Neural progenitor cell (in vitro differentiated cells): ENCODE measurements at regions not wholly inside any gene's neighbourhood (a gene's known extent, or its start where the extent isn't known, plus 50 kb on each side); places are given as distances from the start of the nearest gene placed in this dataset.

Experiments used
- DNase-seq: peaks from one replicate; pipeline ENCODE4 v3.0.0-alpha.2; 2016; ENCODE audit warnings: low spot score
- H2AFZ ChIP-seq: fragments of 200-600 bp; sonication (generic); replicated peaks from 2 replicates; pipeline ENCODE4 v1.6.1; 2016; ENCODE audit warnings: antibody characterized with exemption
- H3F3A ChIP-seq: fragments of 200-600 bp; sonication (generic); 2 replicates; pipeline ENCODE4 v1.6.1; 2016; ENCODE audit warnings: antibody characterized with exemption, low read depth
- H3K27ac ChIP-seq: fragments of 200-600 bp; sonication (generic); 2 replicates; pipeline ENCODE4 v1.5.1; 2016; ENCODE audit warnings: mild to moderate bottlenecking
- H3K27me3 ChIP-seq: fragments of 200-600 bp; sonication (generic); 2 replicates; pipeline ENCODE4 v1.6.1; 2016; ENCODE audit warnings: mild to moderate bottlenecking, moderate library complexity
- H3K36me3 ChIP-seq: fragments of 200-600 bp; sonication (generic); 2 replicates; pipeline ENCODE4 v1.5.1; 2016
- H3K4me1 ChIP-seq: fragments of 200-600 bp; sonication (generic); 2 replicates; pipeline ENCODE4 v1.6.1; 2016; ENCODE audit warnings: mixed run types
- H3K4me2 ChIP-seq: fragments of 200-600 bp; sonication (generic); 2 replicates; pipeline ENCODE4 v1.6.1; 2016
- H3K4me3 ChIP-seq: fragments of 200-600 bp; sonication (generic); 2 replicates; pipeline ENCODE4 v1.5.1; 2016
- H3K79me2 ChIP-seq: fragments of 200-600 bp; sonication (generic); 2 replicates; pipeline ENCODE4 v1.6.1; 2016; ENCODE audit warnings: low read depth
- H3K9ac ChIP-seq: fragments of 200-600 bp; sonication (generic); 2 replicates; pipeline ENCODE4 v1.6.1; 2016
- H3K9me3 ChIP-seq: fragments of 200-600 bp; sonication (generic); 2 replicates; pipeline ENCODE4 v1.5.1; 2016; ENCODE audit warnings: low read depth
- H4K20me1 ChIP-seq: fragments of 200-600 bp; sonication (generic); 2 replicates; pipeline ENCODE4 v1.6.1; 2016; ENCODE audit warnings: low read depth
- H3K27ac Mint-ChIP-seq: 3 replicates; pipeline ENCODE4 v1.8.0; 2021; ENCODE audit warnings: mixed read lengths
- H3K27me3 Mint-ChIP-seq: 2 replicates; pipeline ENCODE4 v1.8.0; 2022; ENCODE audit warnings: low read depth, mild to moderate bottlenecking, inconsistent platforms, moderate library complexity, mixed read lengths; ENCODE audit not compliant: insufficient read depth
- H3K36me3 Mint-ChIP-seq: 3 replicates; pipeline ENCODE4 v1.8.0; 2021; ENCODE audit warnings: mixed read lengths
- H3K4me1 Mint-ChIP-seq: 3 replicates; pipeline ENCODE4 v1.8.0; 2021; ENCODE audit warnings: mixed read lengths
- H3K4me3 Mint-ChIP-seq: 3 replicates; pipeline ENCODE4 v1.8.0; 2021; ENCODE audit warnings: mild to moderate bottlenecking, moderate library complexity, mixed read lengths
- H3K9me3 Mint-ChIP-seq: 3 replicates; pipeline ENCODE4 v1.8.0; 2020; ENCODE audit warnings: mixed read lengths
- EZH2 ChIP-seq: fragments of 200-600 bp; sonication (generic); IDR thresholded peaks from 2 replicates; pipeline ENCODE4 v1.6.1; 2017; ENCODE audit warnings: antibody characterized with exemption, mild to moderate bottlenecking, moderate library complexity
- EZH2phosphoT487 ChIP-seq: fragments of 200-600 bp; sonication (generic); IDR thresholded peaks from 2 replicates; pipeline ENCODE4 v1.6.1; 2017; ENCODE audit warnings: antibody characterized with exemption
- TF ChIP-seq, protein P1 (sequence below): fragments of 200-600 bp; sonication (generic); IDR thresholded peaks from 2 replicates; pipeline ENCODE4 v1.5.1; 2017; ENCODE audit warnings: antibody characterized with exemption, mild to moderate bottlenecking

DNA sequence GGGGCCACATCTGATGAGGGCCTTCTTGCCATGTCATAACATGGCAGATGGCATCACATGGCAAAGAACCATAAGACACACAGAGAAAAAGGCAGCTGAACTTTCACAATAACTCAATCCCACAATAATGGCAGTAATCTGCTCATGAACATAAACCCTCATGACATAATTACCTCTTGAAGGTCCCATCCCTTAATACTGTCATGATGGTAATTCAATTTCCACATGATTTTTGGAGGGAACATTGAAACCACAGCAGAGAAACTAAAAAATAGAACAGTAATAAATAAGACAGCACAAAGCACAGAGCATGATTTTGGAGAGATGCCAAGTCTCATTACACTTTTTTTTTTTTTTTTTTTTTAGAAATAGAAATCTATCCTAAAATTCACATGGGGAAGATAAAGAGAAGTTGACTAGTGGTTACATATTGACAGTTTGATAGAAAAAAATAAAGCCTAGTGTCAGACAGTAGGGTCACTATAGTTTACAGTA is 61.8 kb upstream of the ATF7IP start:
- Histone ChIP-seq H3K79me2 (no peaks in the 10 kb centered on the region), H3K9me3 (peaks cover 4% of the 10 kb centered on the region), H2AFZ (no peak overlapping the region), H3K4me1 (no peaks in the 10 kb centered on the region), H3K27ac (no peak overlapping the region), H3K27me3 (no peaks in the 10 kb centered on the region), H3K4me3 (no peak overlapping the region), H3K36me3 (no peaks in the 10 kb centered on the region), H3K4me2 (no peak overlapping the region), H3F3A (no peaks in the 10 kb centered on the region), H4K20me1 (no peaks in the 10 kb centered on the region), H3K9ac (no peak overlapping the region)
- Mint-ChIP-seq H3K36me3 (no peaks in the 10 kb centered on the region), H3K9me3 (peaks cover 29% of the 10 kb centered on the region), H3K27ac (no peak overlapping the region), H3K4me3 (no peak overlapping the region), H3K27me3 (no peaks in the 10 kb centered on the region), H3K4me1 (no peaks in the 10 kb centered on the region)
- no peak for DNase-seq
- TF ChIP-seq EZH2phosphoT487: no peak
- TF ChIP-seq EZH2: no peak
- TF ChIP-seq, protein P1, sequence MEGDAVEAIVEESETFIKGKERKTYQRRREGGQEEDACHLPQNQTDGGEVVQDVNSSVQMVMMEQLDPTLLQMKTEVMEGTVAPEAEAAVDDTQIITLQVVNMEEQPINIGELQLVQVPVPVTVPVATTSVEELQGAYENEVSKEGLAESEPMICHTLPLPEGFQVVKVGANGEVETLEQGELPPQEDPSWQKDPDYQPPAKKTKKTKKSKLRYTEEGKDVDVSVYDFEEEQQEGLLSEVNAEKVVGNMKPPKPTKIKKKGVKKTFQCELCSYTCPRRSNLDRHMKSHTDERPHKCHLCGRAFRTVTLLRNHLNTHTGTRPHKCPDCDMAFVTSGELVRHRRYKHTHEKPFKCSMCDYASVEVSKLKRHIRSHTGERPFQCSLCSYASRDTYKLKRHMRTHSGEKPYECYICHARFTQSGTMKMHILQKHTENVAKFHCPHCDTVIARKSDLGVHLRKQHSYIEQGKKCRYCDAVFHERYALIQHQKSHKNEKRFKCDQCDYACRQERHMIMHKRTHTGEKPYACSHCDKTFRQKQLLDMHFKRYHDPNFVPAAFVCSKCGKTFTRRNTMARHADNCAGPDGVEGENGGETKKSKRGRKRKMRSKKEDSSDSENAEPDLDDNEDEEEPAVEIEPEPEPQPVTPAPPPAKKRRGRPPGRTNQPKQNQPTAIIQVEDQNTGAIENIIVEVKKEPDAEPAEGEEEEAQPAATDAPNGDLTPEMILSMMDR: no peak

DNA sequence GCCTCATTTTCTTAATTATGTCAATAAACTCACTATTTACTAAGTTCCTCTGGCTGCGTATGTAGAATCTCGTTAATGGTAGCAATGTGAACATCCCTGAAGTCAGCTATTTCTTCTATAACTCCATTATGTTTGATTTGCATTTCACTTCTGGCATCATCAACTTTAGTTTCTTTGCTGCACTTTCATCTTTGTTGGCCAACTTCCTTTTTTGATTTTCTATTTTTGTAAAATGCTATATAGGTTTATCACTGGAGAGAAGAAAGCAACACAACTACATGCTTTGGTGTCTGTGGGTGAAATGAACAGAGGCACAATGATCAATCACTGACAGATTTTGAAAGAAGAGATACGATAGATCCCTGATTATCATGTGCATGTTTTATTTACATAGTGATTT is 58.5 kb upstream of the ATF7IP start:
- no peaks in the 10 kb centered on the region for H3K4me1 Mint-ChIP-seq
- Histone ChIP-seq H3K4me3 (no peak overlapping the region), H3K4me1 (no peaks in the 10 kb centered on the region), H3K36me3 (no peaks in the 10 kb centered on the region), H3K27ac (no peak overlapping the region), H2AFZ (no peak overlapping the region), H3K79me2 (no peaks in the 10 kb centered on the region), H3K4me2 (no peak overlapping the region), H4K20me1 (no peaks in the 10 kb centered on the region), H3K9me3 (no peaks in the 10 kb centered on the region), H3K27me3 (no peaks in the 10 kb centered on the region), H3F3A (no peaks in the 10 kb centered on the region), H3K9ac (no peak overlapping the region)
- H3K36me3 Mint-ChIP-seq: peaks cover 4% of the 10 kb centered on the region
- no peak overlapping the region for H3K4me3 Mint-ChIP-seq
- DNase-seq: no peak
- peaks cover 2% of the 10 kb centered on the region for H3K27me3 Mint-ChIP-seq
- no peak overlapping the region for H3K27ac Mint-ChIP-seq
- peaks cover 17% of the 10 kb centered on the region for H3K9me3 Mint-ChIP-seq
- no peak for TF ChIP-seq EZH2phosphoT487
- TF ChIP-seq, protein P1: no peak
- no peak for TF ChIP-seq EZH2

DNA sequence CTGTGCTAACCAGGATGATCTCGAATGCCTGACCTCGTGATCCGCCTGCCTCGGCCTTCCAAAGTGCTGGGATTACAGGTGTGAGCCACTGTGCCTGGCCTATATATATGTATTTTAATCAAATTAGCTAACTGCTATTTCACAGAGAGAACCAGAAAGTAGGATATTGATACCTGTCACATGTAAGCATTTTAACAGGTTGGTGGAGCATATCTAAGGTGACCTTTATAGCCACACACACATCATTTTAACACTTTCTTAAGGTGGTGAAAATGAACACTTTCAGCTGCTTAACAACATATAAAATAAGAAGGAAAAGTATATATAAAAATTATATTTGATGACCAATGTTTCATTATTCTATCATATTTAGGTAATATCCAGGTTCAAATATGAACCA is 57.0 kb upstream of the ATF7IP start:
- no peak overlapping the region for H3K4me3 ChIP-seq
- no peaks in the 10 kb centered on the region for H3K4me1 ChIP-seq
- Mint-ChIP-seq H3K4me1 (no peaks in the 10 kb centered on the region), H3K36me3 (peaks cover 4% of the 10 kb centered on the region), H3K4me3 (no peak overlapping the region), H3K27ac (no peak overlapping the region), H3K27me3 (peaks cover 2% of the 10 kb centered on the region), H3K9me3 (peaks cover 14% of the 10 kb centered on the region)
- TF ChIP-seq EZH2: no peak
- TF ChIP-seq EZH2phosphoT487: no peak
- TF ChIP-seq, protein P1: no peak
- H3K9me3 ChIP-seq: no peaks in the 10 kb centered on the region
- no peak overlapping the region for H3K4me2 ChIP-seq
- H3F3A ChIP-seq: no peaks in the 10 kb centered on the region
- H3K27ac ChIP-seq: no peak overlapping the region
- no peaks in the 10 kb centered on the region for H3K79me2 ChIP-seq
- H4K20me1 ChIP-seq: no peaks in the 10 kb centered on the region
- H3K27me3 ChIP-seq: no peaks in the 10 kb centered on the region
- H3K9ac ChIP-seq: no peak overlapping the region
- DNase-seq: no peak
- no peaks in the 10 kb centered on the region for H3K36me3 ChIP-seq
- H2AFZ ChIP-seq: no peak overlapping the region
